ENCODE measurements at regions not wholly inside any gene's neighbourhood (a gene's known extent, or its start where the extent isn't known, plus 50 kb on each side); places are given as distances from the start of the nearest gene placed in this dataset.

DNA sequence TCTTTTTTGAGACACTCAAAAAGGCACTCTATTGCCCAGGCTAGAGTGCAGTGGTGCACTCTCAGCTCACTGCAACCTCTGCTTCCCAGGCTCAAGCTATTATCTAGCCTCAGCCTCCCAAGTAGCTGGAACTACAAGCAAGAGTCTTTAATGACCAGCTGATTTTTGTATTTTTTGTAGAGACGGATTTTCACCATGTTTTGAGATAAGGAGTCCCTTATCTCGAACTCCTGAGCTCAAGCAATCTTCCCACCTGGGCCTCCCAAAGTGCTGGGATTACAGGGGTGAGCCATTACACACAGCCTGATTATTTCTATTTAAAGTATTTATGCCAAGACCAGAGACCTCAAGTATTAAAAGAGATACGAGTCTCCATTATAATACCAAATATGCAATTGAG, 566.1 kb upstream of the CA10 start:
- Histone ChIP-seq H3K4me3 (no peak overlapping the region), H3K27ac (no peak overlapping the region)
- no peak for DNase-seq (ENCODE audit: low spot score)
- TF ChIP-seq, protein P1, sequence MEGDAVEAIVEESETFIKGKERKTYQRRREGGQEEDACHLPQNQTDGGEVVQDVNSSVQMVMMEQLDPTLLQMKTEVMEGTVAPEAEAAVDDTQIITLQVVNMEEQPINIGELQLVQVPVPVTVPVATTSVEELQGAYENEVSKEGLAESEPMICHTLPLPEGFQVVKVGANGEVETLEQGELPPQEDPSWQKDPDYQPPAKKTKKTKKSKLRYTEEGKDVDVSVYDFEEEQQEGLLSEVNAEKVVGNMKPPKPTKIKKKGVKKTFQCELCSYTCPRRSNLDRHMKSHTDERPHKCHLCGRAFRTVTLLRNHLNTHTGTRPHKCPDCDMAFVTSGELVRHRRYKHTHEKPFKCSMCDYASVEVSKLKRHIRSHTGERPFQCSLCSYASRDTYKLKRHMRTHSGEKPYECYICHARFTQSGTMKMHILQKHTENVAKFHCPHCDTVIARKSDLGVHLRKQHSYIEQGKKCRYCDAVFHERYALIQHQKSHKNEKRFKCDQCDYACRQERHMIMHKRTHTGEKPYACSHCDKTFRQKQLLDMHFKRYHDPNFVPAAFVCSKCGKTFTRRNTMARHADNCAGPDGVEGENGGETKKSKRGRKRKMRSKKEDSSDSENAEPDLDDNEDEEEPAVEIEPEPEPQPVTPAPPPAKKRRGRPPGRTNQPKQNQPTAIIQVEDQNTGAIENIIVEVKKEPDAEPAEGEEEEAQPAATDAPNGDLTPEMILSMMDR (IDR thresholded peaks at IDR 0.05): no peak

DNA sequence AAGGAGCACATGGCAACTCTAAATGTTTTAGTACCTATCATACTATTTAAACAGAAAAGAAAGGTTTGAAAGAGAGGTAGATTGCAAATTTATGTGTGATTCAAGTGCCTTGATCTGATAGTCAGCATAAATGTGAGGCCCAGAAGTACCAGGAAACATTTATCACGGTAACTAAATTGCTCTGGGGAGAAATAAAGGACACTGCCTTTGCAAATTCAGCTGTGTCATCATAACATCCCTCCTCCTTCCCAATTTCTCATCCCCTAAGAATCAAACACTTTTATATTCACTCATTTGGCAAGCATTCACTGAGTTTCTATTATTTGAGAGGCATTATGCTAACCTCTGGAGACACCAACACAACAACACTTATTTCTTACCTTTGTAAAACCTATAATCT, 563.4 kb upstream of the CA10 start:
- TF ChIP-seq, protein P1 (IDR thresholded peaks at IDR 0.05): no peak
- no peak for DNase-seq (ENCODE audit: low spot score)
- H3K4me3 ChIP-seq: no peak overlapping the region
- H3K27ac ChIP-seq: no peak overlapping the region

DNA sequence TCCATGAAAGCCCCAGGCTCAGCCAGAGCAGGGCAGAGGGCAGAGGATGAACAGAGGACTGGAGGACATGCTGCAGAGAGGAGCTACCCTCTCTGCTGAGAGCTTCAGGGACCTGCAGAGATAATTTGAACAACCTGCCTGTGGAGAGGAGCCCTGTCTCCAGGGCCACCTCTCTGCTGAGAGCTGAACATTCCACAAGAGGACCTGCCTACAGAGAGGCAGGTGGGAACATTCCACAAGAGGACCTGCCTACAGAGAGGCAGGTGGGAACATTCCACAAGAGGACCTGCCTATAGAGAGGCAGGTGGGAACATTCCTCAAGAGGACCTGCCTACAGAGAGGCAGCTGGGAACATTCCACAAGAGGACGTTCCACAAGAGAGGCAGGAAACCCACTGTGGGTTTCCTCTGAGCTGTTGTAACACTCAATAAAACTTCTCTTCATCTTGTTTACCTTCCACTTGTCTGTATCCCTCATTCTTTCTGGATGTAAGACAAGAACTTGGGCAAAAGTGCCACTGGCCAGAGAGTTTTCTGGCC, 551.9 kb upstream of the CA10 start:
- Histone ChIP-seq H3K27ac (no peak overlapping the region), H3K4me3 (no peak overlapping the region)
- no peak for DNase-seq (ENCODE audit: low spot score)
- TF ChIP-seq, protein P1 (IDR thresholded peaks at IDR 0.05): no peak

DNA sequence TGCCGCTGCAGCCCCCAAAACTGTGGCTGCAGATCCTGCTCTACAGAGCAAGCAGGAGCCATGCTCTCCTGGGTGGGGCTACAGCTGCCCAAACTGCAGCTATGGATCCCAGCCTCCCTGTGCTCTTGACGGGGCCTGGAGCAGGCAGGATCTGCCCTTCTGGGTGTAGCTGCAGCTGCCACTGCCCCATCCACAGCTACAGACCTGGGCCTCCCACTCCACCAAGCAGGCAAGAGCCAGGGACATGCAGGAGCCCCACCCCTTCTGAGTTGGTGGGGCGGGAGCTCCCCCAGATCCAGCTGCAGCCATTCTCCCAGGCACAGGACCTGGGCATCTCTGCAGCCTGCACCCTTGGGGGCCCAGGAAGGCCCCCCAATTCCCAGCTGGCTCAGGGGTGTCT, 551.2 kb upstream of the CA10 start:
- TF ChIP-seq, protein P1 (IDR thresholded peaks at IDR 0.05): no peak
- Histone ChIP-seq H3K4me3 (no peak overlapping the region), H3K27ac (no peak overlapping the region)
- DNase-seq (ENCODE audit: low spot score): peak; percentile 60

DNA sequence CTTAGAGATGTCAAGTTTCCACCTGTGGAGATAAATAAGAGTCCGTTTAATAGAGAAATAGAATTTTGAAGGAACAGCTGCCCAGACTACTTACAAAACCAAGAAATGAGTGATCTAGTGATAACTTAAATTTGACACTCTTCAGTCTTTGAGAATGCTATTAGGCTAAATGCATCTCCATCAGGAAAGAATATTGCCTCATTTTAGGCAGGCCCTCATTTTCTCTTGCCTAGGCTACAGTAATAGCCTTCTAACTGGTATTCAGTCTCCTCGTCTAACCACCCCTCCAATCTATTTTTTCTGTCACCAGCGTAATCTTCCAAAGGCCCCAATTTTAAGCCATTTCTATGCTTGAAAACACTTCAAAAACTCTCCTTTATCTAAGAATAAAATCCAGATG, 537.8 kb upstream of the CA10 start:
- TF ChIP-seq, protein P1 (IDR thresholded peaks at IDR 0.05): no peak
- no peak for DNase-seq (ENCODE audit: low spot score)
- no peak overlapping the region for H3K27ac ChIP-seq
- H3K4me3 ChIP-seq: no peak overlapping the region

DNA sequence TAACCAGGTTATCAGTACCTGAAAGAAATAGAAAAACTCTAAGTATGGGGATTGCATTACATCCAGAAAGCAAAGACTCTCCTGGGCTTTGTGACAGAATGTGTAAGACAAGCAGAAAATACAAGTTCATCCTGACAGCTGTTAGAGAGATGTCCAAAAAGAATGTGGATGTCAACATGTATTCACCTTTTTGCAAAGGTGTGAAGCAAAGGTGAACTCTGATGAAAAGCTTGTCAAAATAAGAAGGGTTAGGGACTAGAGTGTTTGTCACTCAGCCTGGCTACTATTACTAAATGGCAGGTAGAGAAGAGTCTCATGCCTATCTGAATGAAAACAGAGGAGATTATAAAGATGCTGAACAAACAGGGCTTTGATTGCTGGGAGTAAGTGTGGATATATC, 527.6 kb upstream of the CA10 start:
- no peak for DNase-seq (ENCODE audit: low spot score)
- Histone ChIP-seq H3K27ac (no peak overlapping the region), H3K4me3 (no peak overlapping the region)

DNA sequence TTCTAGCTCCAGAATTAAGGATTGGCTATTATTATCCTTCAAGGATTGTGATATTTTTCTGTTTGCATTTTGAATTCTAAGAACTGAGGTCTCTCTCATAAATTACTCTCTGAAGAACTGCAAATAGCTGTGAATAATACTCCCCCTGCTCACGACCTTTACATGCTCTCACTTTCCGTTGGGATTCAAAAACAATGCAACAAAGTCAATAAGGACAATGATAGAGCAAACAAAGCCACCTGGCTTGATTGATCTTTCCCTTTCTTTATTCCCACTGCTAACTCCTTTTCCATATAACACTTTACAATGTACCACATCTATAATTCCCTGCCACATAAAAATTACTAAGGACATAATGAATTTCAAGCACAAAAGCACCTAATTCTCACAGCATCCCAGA, 523.0 kb upstream of the CA10 start:
- DNase-seq (ENCODE audit: low spot score): no peak
- TF ChIP-seq, protein P1 (IDR thresholded peaks at IDR 0.05): no peak
- H3K27ac ChIP-seq: no peak overlapping the region
- no peak overlapping the region for H3K4me3 ChIP-seq

More for the DNA sequence above, 527.6 kb upstream of the CA10 start:
- TF ChIP-seq, protein P1 (IDR thresholded peaks at IDR 0.05): no peak
